Umbilical cord (tissue), 1 donor: ENCODE measurements at regions not wholly inside any gene's neighbourhood (a gene's known extent, or its start where the extent isn't known, plus 50 kb on each side); places are given as distances from the start of the nearest gene placed in this dataset.
"Not testable (repeated sequence)": the region's sequence is repeated elsewhere in the genome, so short reads cannot be mapped to it uniquely, and the experiment has no call there.

Experiments used
- DNase-seq: peaks from one replicate; pipeline ENCODE4 v3.0.0-alpha.2; 2015; ENCODE audit warnings: low spot score

GRCh38 chr6:20263059-20263458, 50.8 kb upstream of the MBOAT1 start:
- DNase-seq, result no peak

- DNase-seq, result no peak
These were observed 53.6 kb upstream of the MBOAT1 start for GRCh38 chr6:20265842-20266241.

GRCh38 chr6:20266851-20267608, 54.8 kb upstream of the MBOAT1 start:
- peak; percentile 8 for DNase-seq

GRCh38 chr6:20269181-20269580, 56.9 kb upstream of the MBOAT1 start:
- DNase-seq, result peak; percentile 88

GRCh38 chr6:20271818-20272217, 59.5 kb upstream of the MBOAT1 start:
- no peak for DNase-seq

- DNase-seq, result no peak
These were observed 61.9 kb upstream of the MBOAT1 start for GRCh38 chr6:20274137-20274536.

GRCh38 chr6:20275837-20276236, 63.6 kb upstream of the MBOAT1 start:
- not testable (repeated sequence) for DNase-seq

- DNase-seq, result not testable (repeated sequence)
These were observed 65.5 kb upstream of the MBOAT1 start for GRCh38 chr6:20277724-20278123.

GRCh38 chr6:20279051-20279450, 66.8 kb upstream of the MBOAT1 start:
- no peak for DNase-seq

- no peak for DNase-seq
These were observed 67.5 kb upstream of the MBOAT1 start for GRCh38 chr6:20279608-20280287.

- DNase-seq, result no peak
These were observed 68.0 kb upstream of the MBOAT1 start for GRCh38 chr6:20280288-20280621.

GRCh38 chr6:20284672-20285071, 72.4 kb upstream of the MBOAT1 start:
- no peak for DNase-seq

- no peak for DNase-seq
These were observed 74.8 kb upstream of the MBOAT1 start for GRCh38 chr6:20286968-20287565.

- peak; percentile 87 for DNase-seq
These were observed 79.7 kb upstream of the MBOAT1 start for GRCh38 chr6:20291764-20292580.

GRCh38 chr6:20292905-20293304, 80.6 kb upstream of the MBOAT1 start:
- no peak for DNase-seq

GRCh38 chr6:20301256-20301655, 89.0 kb upstream of the MBOAT1 start:
- no peak for DNase-seq

- no peak for DNase-seq
These were observed 89.9 kb upstream of the MBOAT1 start for GRCh38 chr6:20302168-20302567.

- DNase-seq, result no peak
These were observed 90.5 kb upstream of the MBOAT1 start for GRCh38 chr6:20302702-20303251.

- DNase-seq, result no peak
These were observed 94.2 kb upstream of the MBOAT1 start for GRCh38 chr6:20306491-20306890.

GRCh38 chr6:20309186-20309585, 92.5 kb upstream of the E2F3 start:
- no peak for DNase-seq

GRCh38 chr6:20310185-20310584, 91.5 kb upstream of the E2F3 start:
- no peak for DNase-seq

GRCh38 chr6:20312606-20313005, 89.1 kb upstream of the E2F3 start:
- no peak for DNase-seq
